ENCODE measurements at regions not wholly inside any gene's neighbourhood (a gene's known extent, or its start where the extent isn't known, plus 50 kb on each side); places are given as distances from the start of the nearest gene placed in this dataset.

DNA sequence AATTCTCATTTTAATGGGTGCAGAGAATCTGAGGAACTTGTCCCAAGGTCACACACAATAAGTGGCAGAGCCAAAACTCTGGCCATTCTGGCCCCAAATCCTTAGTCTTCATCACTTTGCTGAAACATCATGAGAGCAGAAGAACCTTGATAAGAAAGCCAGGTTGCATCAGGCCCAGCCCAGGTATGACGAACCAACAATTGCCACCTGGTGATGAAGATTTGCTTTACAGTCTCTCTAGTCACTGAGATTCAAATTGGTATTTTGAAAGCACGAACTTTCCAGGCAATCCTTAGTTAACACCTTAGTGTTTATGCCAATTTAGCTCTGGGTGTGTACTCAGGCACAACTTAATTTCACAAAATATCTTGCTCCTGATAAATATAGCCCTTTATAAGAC is 502.7 kb upstream of the HTR2A start:
- ChIA-PET POLR2A (no interaction called here), CTCF (no interaction called here)
- DNase-seq: no peak
- TF ChIP-seq, protein P1, sequence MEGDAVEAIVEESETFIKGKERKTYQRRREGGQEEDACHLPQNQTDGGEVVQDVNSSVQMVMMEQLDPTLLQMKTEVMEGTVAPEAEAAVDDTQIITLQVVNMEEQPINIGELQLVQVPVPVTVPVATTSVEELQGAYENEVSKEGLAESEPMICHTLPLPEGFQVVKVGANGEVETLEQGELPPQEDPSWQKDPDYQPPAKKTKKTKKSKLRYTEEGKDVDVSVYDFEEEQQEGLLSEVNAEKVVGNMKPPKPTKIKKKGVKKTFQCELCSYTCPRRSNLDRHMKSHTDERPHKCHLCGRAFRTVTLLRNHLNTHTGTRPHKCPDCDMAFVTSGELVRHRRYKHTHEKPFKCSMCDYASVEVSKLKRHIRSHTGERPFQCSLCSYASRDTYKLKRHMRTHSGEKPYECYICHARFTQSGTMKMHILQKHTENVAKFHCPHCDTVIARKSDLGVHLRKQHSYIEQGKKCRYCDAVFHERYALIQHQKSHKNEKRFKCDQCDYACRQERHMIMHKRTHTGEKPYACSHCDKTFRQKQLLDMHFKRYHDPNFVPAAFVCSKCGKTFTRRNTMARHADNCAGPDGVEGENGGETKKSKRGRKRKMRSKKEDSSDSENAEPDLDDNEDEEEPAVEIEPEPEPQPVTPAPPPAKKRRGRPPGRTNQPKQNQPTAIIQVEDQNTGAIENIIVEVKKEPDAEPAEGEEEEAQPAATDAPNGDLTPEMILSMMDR (IDR thresholded peaks at IDR 0.05): no peak
- no peak overlapping the region for H3K27ac Mint-ChIP-seq
- H3K4me3 Mint-ChIP-seq: no peak overlapping the region
- H3K27me3 Mint-ChIP-seq: no peaks in the 10 kb centered on the region
- H3K36me3 Mint-ChIP-seq (ENCODE audit: low read depth): no peaks in the 10 kb centered on the region
- H3K4me1 Mint-ChIP-seq (ENCODE audit: low read depth): no peaks in the 10 kb centered on the region
- ATAC-seq: no peak
- intact Hi-C loops (cut with micrococcal nuclease): no loop called here
- H3K9me3 Mint-ChIP-seq: peaks cover 1% of the 10 kb centered on the region

DNA sequence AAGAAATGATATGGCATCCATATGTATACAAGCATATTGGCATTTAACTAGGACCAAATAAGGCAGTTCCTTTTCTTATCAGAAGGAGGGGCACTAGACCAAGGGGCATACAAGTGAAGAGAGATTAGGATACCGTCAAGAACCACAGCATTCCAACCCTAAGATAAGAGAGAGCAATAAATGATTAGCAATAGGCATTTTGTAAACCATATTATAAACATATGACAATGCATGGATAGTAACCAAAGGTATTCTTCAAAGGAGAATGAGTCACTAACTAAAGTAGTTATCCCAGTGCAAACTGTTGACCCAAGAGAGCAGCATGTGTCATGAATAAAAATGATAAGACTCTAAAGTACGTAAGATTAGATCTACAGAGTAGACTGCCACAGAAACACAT is 500.9 kb upstream of the HTR2A start:
- Mint-ChIP-seq H3K4me1 (ENCODE audit: low read depth) (no peaks in the 10 kb centered on the region), H3K9me3 (peaks cover 1% of the 10 kb centered on the region), H3K27me3 (no peaks in the 10 kb centered on the region), H3K36me3 (ENCODE audit: low read depth) (no peaks in the 10 kb centered on the region), H3K27ac (no peak overlapping the region), H3K4me3 (no peak overlapping the region)
- intact Hi-C loops (cut with micrococcal nuclease): no loop called here
- POLR2A ChIA-PET: no interaction called here
- ATAC-seq (no peak), DNase-seq (no peak)
- CTCF ChIA-PET: interaction anchor here (1.1 kb wide), 1 partner anchor 9 kb away, joined by 3 read pairs; no protein-coding TSS in a partner anchor
- TF ChIP-seq, protein P1 (IDR thresholded peaks at IDR 0.05): no peak

DNA sequence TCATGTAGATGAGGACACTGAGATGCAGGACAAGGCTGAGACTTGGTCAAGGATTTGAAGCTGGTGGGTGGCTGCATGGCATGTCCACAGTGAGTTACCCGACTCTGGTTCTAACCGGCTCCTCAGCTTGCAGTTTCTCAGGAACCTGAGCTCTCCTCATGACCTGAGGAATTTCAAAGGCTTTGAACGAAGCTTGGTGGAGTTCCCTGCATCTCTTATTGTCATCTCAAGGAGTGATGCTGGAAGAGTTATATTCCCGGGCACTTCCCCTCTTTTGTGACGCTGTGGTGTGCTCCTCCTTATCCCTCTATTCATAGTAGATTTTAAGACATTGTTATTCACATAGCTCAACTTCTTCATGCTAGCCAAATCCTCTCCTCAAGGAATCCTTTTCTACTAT is 500.1 kb upstream of the HTR2A start:
- intact Hi-C loops (cut with micrococcal nuclease): no loop called here
- ATAC-seq (no peak), DNase-seq (no peak)
- H3K36me3 Mint-ChIP-seq (ENCODE audit: low read depth): no peaks in the 10 kb centered on the region
- no peak overlapping the region for H3K27ac Mint-ChIP-seq
- CTCF ChIA-PET: interaction anchor here (1.1 kb wide), 1 partner anchor 8 kb away, joined by 3 read pairs; no protein-coding TSS in a partner anchor
- H3K9me3 Mint-ChIP-seq: peaks cover 3% of the 10 kb centered on the region
- no peaks in the 10 kb centered on the region for H3K4me1 Mint-ChIP-seq (ENCODE audit: low read depth)
- H3K4me3 Mint-ChIP-seq: no peak overlapping the region
- TF ChIP-seq, protein P1 (IDR thresholded peaks at IDR 0.05): no peak
- POLR2A ChIA-PET: interaction anchor here (0.7 kb wide), 1 partner anchor 45 kb away, joined by 3 read pairs; no protein-coding TSS in a partner anchor
- H3K27me3 Mint-ChIP-seq: no peaks in the 10 kb centered on the region

DNA sequence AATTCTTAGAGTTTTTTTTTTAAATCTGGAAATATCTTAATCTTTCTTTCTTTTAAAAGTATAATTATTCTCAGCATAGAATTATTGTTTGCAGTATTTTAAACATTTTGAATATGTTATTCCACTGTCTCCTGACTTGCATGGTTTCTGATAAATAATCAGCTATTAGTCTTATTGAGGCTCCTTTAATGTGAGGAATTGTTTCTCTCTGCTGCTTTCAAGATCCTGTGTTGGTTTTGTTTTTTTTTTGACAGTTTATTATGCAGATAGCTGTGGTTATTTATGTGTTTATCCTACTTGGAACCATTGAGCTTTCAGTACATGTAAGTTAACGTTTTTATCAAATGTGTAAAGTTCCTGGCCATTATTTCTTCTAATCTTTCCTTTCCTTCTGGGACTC is 477.9 kb upstream of the HTR2A start:
- Mint-ChIP-seq H3K9me3 (peaks cover 10% of the 10 kb centered on the region), H3K27me3 (no peaks in the 10 kb centered on the region), H3K4me1 (ENCODE audit: low read depth) (no peaks in the 10 kb centered on the region), H3K36me3 (ENCODE audit: low read depth) (no peaks in the 10 kb centered on the region), H3K4me3 (no peak overlapping the region), H3K27ac (no peak overlapping the region)
- POLR2A ChIA-PET: no interaction called here
- CTCF ChIA-PET: no interaction called here
- DNase-seq (no peak), ATAC-seq (no peak)
- intact Hi-C loops (cut with micrococcal nuclease): no loop called here
- TF ChIP-seq, protein P1 (IDR thresholded peaks at IDR 0.05): no peak

DNA sequence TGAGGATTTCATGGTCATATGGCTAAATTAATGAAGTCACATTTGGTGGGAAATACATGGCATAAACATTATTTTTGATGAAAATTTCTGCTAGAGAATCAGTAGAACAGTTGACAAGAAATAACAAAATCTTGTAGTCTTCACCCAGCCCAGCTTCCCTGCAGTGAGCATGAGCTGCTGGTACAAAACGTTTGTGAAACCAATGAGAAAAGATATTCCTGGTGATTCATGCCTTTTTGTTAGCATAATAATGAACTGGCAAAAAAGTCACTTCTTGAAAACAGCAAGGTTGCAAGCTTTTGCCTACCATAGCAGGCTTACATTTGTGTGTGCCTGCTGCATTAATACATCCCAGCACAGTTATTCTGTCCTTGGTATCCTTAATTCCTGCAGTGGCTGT is 475.9 kb upstream of the HTR2A start:
- ChIA-PET CTCF (no interaction called here), POLR2A (no interaction called here)
- Mint-ChIP-seq H3K4me1 (ENCODE audit: low read depth) (no peaks in the 10 kb centered on the region), H3K9me3 (peaks cover 19% of the 10 kb centered on the region), H3K27ac (no peak overlapping the region), H3K36me3 (ENCODE audit: low read depth) (no peaks in the 10 kb centered on the region), H3K27me3 (no peaks in the 10 kb centered on the region), H3K4me3 (no peak overlapping the region)
- intact Hi-C loops (cut with micrococcal nuclease): no loop called here
- ATAC-seq: no peak
- DNase-seq: no peak
- TF ChIP-seq, protein P1 (IDR thresholded peaks at IDR 0.05): no peak
